ENCODE measurements at regions not wholly inside any gene's neighbourhood (a gene's known extent, or its start where the extent isn't known, plus 50 kb on each side); places are given as distances from the start of the nearest gene placed in this dataset.

DNA sequence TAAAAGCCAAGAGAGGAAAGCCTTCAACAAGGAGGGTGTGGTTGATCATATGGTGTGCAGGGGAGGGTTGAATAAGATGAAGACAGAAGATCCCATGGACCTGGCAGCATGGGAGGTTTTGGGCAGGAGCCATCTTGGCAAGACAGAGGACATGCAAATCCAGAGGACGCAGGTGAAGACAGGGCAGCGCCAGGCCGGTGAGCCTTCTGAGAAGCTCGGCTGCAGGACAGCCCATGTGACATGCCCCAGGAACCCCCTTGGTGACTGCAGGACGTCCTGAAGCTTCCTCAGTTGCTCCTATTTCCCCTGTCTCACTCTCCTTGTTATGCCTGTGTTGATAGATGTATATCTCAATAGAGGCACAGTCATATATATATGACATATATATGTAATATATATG, 159.4 kb downstream of the GADD45G start:
- no peak for TF ChIP-seq CTCF (conservative IDR thresholded peaks at IDR 0.05; ENCODE audit: low read length)
- no peak for TF ChIP-seq EZH2phosphoT487 (IDR thresholded peaks at IDR 0.05; ENCODE audit: borderline replicate concordance, low read depth, low read length)

Measured in OCI-LY7 (cell line).